H9 (cell line): ENCODE measurements at regions not wholly inside any gene's neighbourhood (a gene's known extent, or its start where the extent isn't known, plus 50 kb on each side); places are given as distances from the start of the nearest gene placed in this dataset.

Source experiments
- DNase-seq: peaks from one replicate; pipeline ENCODE4 v3.0.0-alpha.2; 2017
- H2AFZ ChIP-seq: one replicate; pipeline ENCODE4 v1.6.1; 2013; ENCODE audit warnings: mild to moderate bottlenecking, low read length, control low read depth, moderate library complexity
- H2AK5ac ChIP-seq: 2 replicates; pipeline ENCODE4 v1.6.1; 2013; ENCODE audit warnings: low read length, control low read depth, mixed read lengths; ENCODE audit not compliant: insufficient read length
- H2BK120ac ChIP-seq: one replicate; pipeline ENCODE4 v1.6.1; 2013; ENCODE audit warnings: low read depth, mild to moderate bottlenecking, low read length, control low read depth, inconsistent platforms; ENCODE audit not compliant: poor library complexity, severe bottlenecking
- H2BK12ac ChIP-seq: 2 replicates; pipeline ENCODE4 v1.6.1; 2013; ENCODE audit warnings: low read length, control low read depth, mixed read lengths, low read depth; ENCODE audit not compliant: insufficient read length
- H2BK15ac ChIP-seq: 2 replicates; pipeline ENCODE4 v1.6.1; 2013; ENCODE audit warnings: low read depth, low read length, control low read depth
- H2BK20ac ChIP-seq: one replicate; pipeline ENCODE4 v1.6.1; 2013; ENCODE audit warnings: low read depth, mild to moderate bottlenecking, low read length, control low read depth, inconsistent platforms; ENCODE audit not compliant: poor library complexity, severe bottlenecking
- H2BK5ac ChIP-seq: 2 replicates; pipeline ENCODE4 v1.6.1; 2013; ENCODE audit warnings: low read length, control low read depth, mixed read lengths; ENCODE audit not compliant: insufficient read length
- H3K14ac ChIP-seq: 2 replicates; pipeline ENCODE4 v1.6.1; 2013; ENCODE audit warnings: low read length, control low read depth; ENCODE audit not compliant: insufficient read depth
- H3K18ac ChIP-seq: 2 replicates; pipeline ENCODE4 v1.6.1; 2013; ENCODE audit warnings: low read depth, mild to moderate bottlenecking, mixed read lengths, low read length, control low read depth; ENCODE audit not compliant: insufficient read length
- H3K23ac ChIP-seq: 2 replicates; pipeline ENCODE4 v1.6.1; 2013; ENCODE audit warnings: low read length, control low read depth, mixed read lengths, low read depth; ENCODE audit not compliant: insufficient read length
- H3K23me2 ChIP-seq: 2 replicates; pipeline ENCODE4 v1.6.1; 2013; ENCODE audit warnings: low read depth, mild to moderate bottlenecking, mixed read lengths, low read length, control low read depth; ENCODE audit not compliant: insufficient read length, poor library complexity, severe bottlenecking
- H3K27ac ChIP-seq: 2 replicates; pipeline ENCODE4 v1.5.1; 2013; ENCODE audit warnings: low read length, control low read depth, mixed read lengths, low read depth; ENCODE audit not compliant: insufficient read length
- H3K27me3 ChIP-seq: 2 replicates; pipeline ENCODE4 v1.6.1; 2013; ENCODE audit warnings: low read length, control low read depth, inconsistent platforms; ENCODE audit not compliant: insufficient read depth
- H3K4ac ChIP-seq: 2 replicates; pipeline ENCODE4 v1.6.1; 2013; ENCODE audit warnings: low read depth, mild to moderate bottlenecking, control low read depth, inconsistent platforms, low read length, moderate library complexity
- H3K4me1 ChIP-seq: 2 replicates; pipeline ENCODE4 v1.6.1; 2013; ENCODE audit warnings: low read length, control low read depth, inconsistent platforms; ENCODE audit not compliant: insufficient read depth
- H3K4me2 ChIP-seq: 2 replicates; pipeline ENCODE4 v1.6.1; 2013; ENCODE audit warnings: low read length, control low read depth, mixed read lengths; ENCODE audit not compliant: insufficient read length, insufficient read depth
- H3K56ac ChIP-seq: 2 replicates; pipeline ENCODE4 v1.6.1; 2013; ENCODE audit warnings: low read depth, mild to moderate bottlenecking, mixed read lengths, low read length, control low read depth; ENCODE audit not compliant: insufficient read length
- H3K79me1 ChIP-seq: 2 replicates; pipeline ENCODE4 v1.6.1; 2013; ENCODE audit warnings: low read depth, mild to moderate bottlenecking, moderate library complexity, low read length, control low read depth, inconsistent platforms; ENCODE audit not compliant: insufficient read depth, poor library complexity, severe bottlenecking
- H3K79me2 ChIP-seq: 2 replicates; pipeline ENCODE4 v1.6.1; 2013; ENCODE audit warnings: low read length, control low read depth, inconsistent platforms; ENCODE audit not compliant: insufficient read depth
- H3K9ac ChIP-seq: 2 replicates; pipeline ENCODE4 v1.6.1; 2013; ENCODE audit warnings: low read length, control low read depth, mixed read lengths; ENCODE audit not compliant: insufficient read length; ENCODE audit errors: extremely low read depth
- H3K9me3 ChIP-seq: one replicate; pipeline ENCODE4 v1.6.1; 2013; ENCODE audit warnings: low read depth, low read length, inconsistent platforms; ENCODE audit not compliant: control insufficient read depth
- H3T11ph ChIP-seq: one replicate; pipeline ENCODE4 v1.6.1; 2013; ENCODE audit warnings: mild to moderate bottlenecking, low read length, control low read depth, inconsistent platforms
- H4K20me1 ChIP-seq: one replicate; pipeline ENCODE4 v1.6.1; 2013; ENCODE audit not compliant: control insufficient read depth, insufficient read length, insufficient read depth
- H4K5ac ChIP-seq: 2 replicates; pipeline ENCODE4 v1.6.1; 2013; ENCODE audit warnings: low read depth, mild to moderate bottlenecking, mixed read lengths, low read length, control low read depth; ENCODE audit not compliant: insufficient read length
- H4K8ac ChIP-seq: replicated peaks from 2 replicates; pipeline ENCODE4 v1.6.1; 2013; ENCODE audit warnings: low read length, control low read depth, mixed read lengths, low read depth; ENCODE audit not compliant: insufficient read length
- H4K91ac ChIP-seq: 2 replicates; pipeline ENCODE4 v1.6.1; 2013; ENCODE audit warnings: low read depth, mild to moderate bottlenecking, moderate library complexity, mixed read lengths, low read length, control low read depth; ENCODE audit not compliant: insufficient read length
- H3K27ac Mint-ChIP-seq, 3 experiments: 2 replicates in 2 of 3; 3 replicates in 1 of 3; pipeline ENCODE4 v1.8.0; 2020 to 2021; ENCODE audit warnings: mixed read lengths in 3 of 3, mild to moderate bottlenecking in 1 of 3, moderate library complexity in 1 of 3
- H3K27me3 Mint-ChIP-seq: 2 replicates; pipeline ENCODE4 v1.8.0; 2021; ENCODE audit warnings: low read depth, mild to moderate bottlenecking, moderate library complexity, mixed read lengths
- H3K36me3 Mint-ChIP-seq, 3 experiments: 2 replicates in 2 of 3; 3 replicates in 1 of 3; pipeline ENCODE4 v1.8.0; 2020 to 2021; ENCODE audit warnings: low read depth in 3 of 3, mixed read lengths in 3 of 3; ENCODE audit not compliant: insufficient read depth in 1 of 3
- H3K4me1 Mint-ChIP-seq, 2 experiments: 2 replicates each; pipeline ENCODE4 v1.8.0; 2020; ENCODE audit warnings: mixed read lengths in 2 of 2
- H3K4me3 Mint-ChIP-seq, 2 experiments: 2 replicates in 1 of 2; 3 replicates in 1 of 2; pipeline ENCODE4 v1.8.0; 2020 to 2021; ENCODE audit warnings: mild to moderate bottlenecking in 2 of 2, mixed read lengths in 2 of 2, moderate library complexity in 1 of 2
- H3K9me3 Mint-ChIP-seq, 2 experiments: 2 replicates in 1 of 2; 3 replicates in 1 of 2; pipeline ENCODE4 v1.8.0; 2020; ENCODE audit warnings: mild to moderate bottlenecking in 2 of 2, mixed read lengths in 2 of 2, moderate library complexity in 1 of 2
- WGBS: extraction: QIAGEN DNeasy Blood & Tissue Kit; methylation state at CpG from one replicate; pipeline ENCODE4 v1.1.7; 2013; ENCODE audit warnings: missing lambda C conversion rate, low lambda C conversion rate, mixed read lengths; ENCODE audit not compliant: insufficient read length; ENCODE audit errors: extremely low coverage; 5-methylcytosine and 5-hydroxymethylcytosine counted together
- TF ChIP-seq, protein P1 (sequence below): fragments of 200-600 bp; sonication (generic); conservative IDR thresholded peaks from 3 replicates; pipeline ENCODE4 v1.8.0; 2021; ENCODE audit warnings: antibody characterized with exemption, mild to moderate bottlenecking

DNA sequence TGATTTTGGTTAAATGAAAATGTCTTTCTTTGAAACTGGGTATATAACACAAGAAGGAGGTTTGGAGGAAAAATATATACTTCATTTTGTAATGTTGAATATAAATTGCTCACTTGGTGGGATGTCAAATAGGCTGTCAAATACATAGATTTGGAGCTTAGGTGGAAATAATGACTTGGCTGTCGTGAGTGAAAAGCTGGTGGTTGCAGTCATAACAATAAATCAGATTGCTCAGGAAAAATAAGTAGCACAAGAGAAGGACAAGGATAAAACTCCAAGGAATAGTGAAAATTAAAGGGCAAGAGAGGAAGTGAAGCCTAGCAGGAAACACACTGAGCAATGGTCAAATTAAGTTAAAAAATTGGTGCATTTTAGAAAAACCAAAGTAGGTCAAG lies 253.0 kb upstream of the ANKRD50 start:
- TF ChIP-seq, protein P1, sequence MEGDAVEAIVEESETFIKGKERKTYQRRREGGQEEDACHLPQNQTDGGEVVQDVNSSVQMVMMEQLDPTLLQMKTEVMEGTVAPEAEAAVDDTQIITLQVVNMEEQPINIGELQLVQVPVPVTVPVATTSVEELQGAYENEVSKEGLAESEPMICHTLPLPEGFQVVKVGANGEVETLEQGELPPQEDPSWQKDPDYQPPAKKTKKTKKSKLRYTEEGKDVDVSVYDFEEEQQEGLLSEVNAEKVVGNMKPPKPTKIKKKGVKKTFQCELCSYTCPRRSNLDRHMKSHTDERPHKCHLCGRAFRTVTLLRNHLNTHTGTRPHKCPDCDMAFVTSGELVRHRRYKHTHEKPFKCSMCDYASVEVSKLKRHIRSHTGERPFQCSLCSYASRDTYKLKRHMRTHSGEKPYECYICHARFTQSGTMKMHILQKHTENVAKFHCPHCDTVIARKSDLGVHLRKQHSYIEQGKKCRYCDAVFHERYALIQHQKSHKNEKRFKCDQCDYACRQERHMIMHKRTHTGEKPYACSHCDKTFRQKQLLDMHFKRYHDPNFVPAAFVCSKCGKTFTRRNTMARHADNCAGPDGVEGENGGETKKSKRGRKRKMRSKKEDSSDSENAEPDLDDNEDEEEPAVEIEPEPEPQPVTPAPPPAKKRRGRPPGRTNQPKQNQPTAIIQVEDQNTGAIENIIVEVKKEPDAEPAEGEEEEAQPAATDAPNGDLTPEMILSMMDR = no peak
- H4K5ac ChIP-seq = no peak overlapping the region
- Mint-ChIP-seq H3K4me3 (no peak overlapping the region), H3K27me3 (no peaks in the 10 kb centered on the region; the same call in 1 of the 2 replicates), H3K36me3 (peaks cover 11 to 23% (median 12%) of the 10 kb centered on the region in 3 experiments), H3K4me1 (no peaks in the 10 kb centered on the region), H3K9me3 (peaks cover 12 to 16% of the 10 kb centered on the region in 2 experiments), H3K27ac (no peak overlapping the region)
- H2BK12ac ChIP-seq = no peak overlapping the region
- H4K20me1 ChIP-seq = no peaks in the 10 kb centered on the region
- no peaks in the 10 kb centered on the region for H3K23me2 ChIP-seq
- no peak overlapping the region for H4K91ac ChIP-seq
- no peaks in the 10 kb centered on the region for H3K4me1 ChIP-seq
- no peak overlapping the region for H3K18ac ChIP-seq
- H3K23ac ChIP-seq = no peak overlapping the region
- WGBS = no CpG with 5 or more reads among the region's 1 CpG
- no peak overlapping the region for H3T11ph ChIP-seq
- H3K14ac ChIP-seq = no peak overlapping the region
- no peak overlapping the region for H4K8ac ChIP-seq
- no peak overlapping the region for H2AK5ac ChIP-seq
- no peak overlapping the region for H2BK5ac ChIP-seq
- no peak overlapping the region for H3K9ac ChIP-seq
- H3K56ac ChIP-seq = no peak overlapping the region
- DNase-seq = no peak
- no peaks in the 10 kb centered on the region for H3K27me3 ChIP-seq
- no peak overlapping the region for H3K27ac ChIP-seq
- no peak overlapping the region for H3K4me2 ChIP-seq
- H3K79me2 ChIP-seq = no peaks in the 10 kb centered on the region
- peaks cover 14% of the 10 kb centered on the region for H3K9me3 ChIP-seq
- H2AFZ ChIP-seq = no peak overlapping the region
- no peak overlapping the region for H2BK120ac ChIP-seq
- H2BK20ac ChIP-seq = no peak overlapping the region
- no peaks in the 10 kb centered on the region for H3K79me1 ChIP-seq
- H2BK15ac ChIP-seq = no peak overlapping the region
- H3K4ac ChIP-seq = no peak overlapping the region
